GM23338 (cell line): ENCODE measurements at regions not wholly inside any gene's neighbourhood (a gene's known extent, or its start where the extent isn't known, plus 50 kb on each side); places are given as distances from the start of the nearest gene placed in this dataset.

Experiments
- CREB1 ChIP-seq: fragments of 250-450 bp; sonication (Bioruptor Pico); IDR thresholded peaks from 2 replicates; pipeline ENCODE4 v1.5.0; 2020; ENCODE audit warnings: low read depth, mild to moderate bottlenecking, moderate library complexity
- EZH2 ChIP-seq: fragments of 200-600 bp; sonication (generic); IDR thresholded peaks from one replicate; pipeline ENCODE4 v1.8.0; 2017; ENCODE audit warnings: antibody characterized with exemption, mild to moderate bottlenecking, low read depth; ENCODE audit not compliant: unreplicated experiment
- EZH2phosphoT487 ChIP-seq: fragments of 200-600 bp; sonication (generic); IDR thresholded peaks from one replicate; pipeline ENCODE4 v1.8.1; 2018; ENCODE audit warnings: antibody characterized with exemption; ENCODE audit not compliant: unreplicated experiment
- JUNB ChIP-seq: IDR thresholded peaks from one replicate; pipeline ENCODE4 v1.6.1; 2016; ENCODE audit warnings: antibody characterized with exemption; ENCODE audit not compliant: unreplicated experiment
- NANOG ChIP-seq: IDR thresholded peaks from 2 replicates; pipeline ENCODE4 v1.6.1; 2016; ENCODE audit warnings: antibody characterized with exemption, borderline replicate concordance
- POLR2AphosphoS5 ChIP-seq: IDR thresholded peaks from 2 replicates; pipeline ENCODE4 v1.6.1; 2016; ENCODE audit warnings: antibody characterized with exemption, low read depth
- STAT1 ChIP-seq: IDR thresholded peaks from one replicate; pipeline ENCODE4 v1.6.1; 2016; ENCODE audit warnings: antibody characterized with exemption; ENCODE audit not compliant: unreplicated experiment
- ZNF114 ChIP-seq: fragments of 250-450 bp; sonication (Bioruptor Pico); IDR thresholded peaks from 2 replicates; pipeline ENCODE4 v1.5.0; 2020; ENCODE audit warnings: mild to moderate bottlenecking, moderate library complexity
- ZNF331 ChIP-seq: fragments of 250-450 bp; sonication (Bioruptor Pico); IDR thresholded peaks from 2 replicates; pipeline ENCODE4 v1.5.0; 2020; ENCODE audit warnings: low read depth, mild to moderate bottlenecking, moderate library complexity
- TF ChIP-seq, protein P1 (sequence below), 2 experiments: fragments of 200-600 bp in 1 of 2; sonication (generic) in 1 of 2; conservative IDR thresholded peaks; 2 replicates each; pipeline versions ENCODE4 v1.5.1 to v1.6.1; 2016 to 2017; ENCODE audit warnings: antibody characterized with exemption in 2 of 2, low read depth in 2 of 2, mild to moderate bottlenecking in 2 of 2, moderate library complexity in 1 of 2
- TF ChIP-seq, protein P2 (sequence below): IDR thresholded peaks from 2 replicates; pipeline ENCODE4 v1.6.1; 2016; ENCODE audit warnings: antibody characterized with exemption
- TF ChIP-seq, protein P3 (sequence below): IDR thresholded peaks from one replicate; pipeline ENCODE4 v1.6.1; 2018; ENCODE audit warnings: antibody characterized with exemption; ENCODE audit not compliant: unreplicated experiment
- TF ChIP-seq, protein P4 (sequence below): fragments of 250-450 bp; sonication (Bioruptor Pico); IDR thresholded peaks from 2 replicates; pipeline ENCODE4 v1.5.0; 2020; ENCODE audit warnings: mild to moderate bottlenecking, moderate library complexity

DNA sequence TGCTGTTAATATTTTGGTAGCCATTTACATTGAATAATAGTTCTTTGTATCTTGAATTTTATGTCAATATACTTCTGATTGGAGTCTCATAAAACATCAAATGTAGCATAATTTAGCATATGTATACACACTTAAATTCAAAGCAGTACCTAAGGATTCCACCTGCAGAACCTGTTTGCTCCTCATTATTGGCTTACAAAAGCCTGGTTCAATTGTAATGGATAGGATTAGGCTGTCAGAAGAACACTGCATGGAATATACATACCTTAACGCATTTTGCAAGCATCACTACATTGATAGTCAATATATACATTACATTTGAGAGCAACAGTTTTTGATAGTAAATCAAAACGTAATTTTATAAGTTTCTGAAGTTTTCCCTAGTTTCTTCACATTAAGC is 711.3 kb upstream of the COX7C start:
- TF ChIP-seq, protein P1, sequence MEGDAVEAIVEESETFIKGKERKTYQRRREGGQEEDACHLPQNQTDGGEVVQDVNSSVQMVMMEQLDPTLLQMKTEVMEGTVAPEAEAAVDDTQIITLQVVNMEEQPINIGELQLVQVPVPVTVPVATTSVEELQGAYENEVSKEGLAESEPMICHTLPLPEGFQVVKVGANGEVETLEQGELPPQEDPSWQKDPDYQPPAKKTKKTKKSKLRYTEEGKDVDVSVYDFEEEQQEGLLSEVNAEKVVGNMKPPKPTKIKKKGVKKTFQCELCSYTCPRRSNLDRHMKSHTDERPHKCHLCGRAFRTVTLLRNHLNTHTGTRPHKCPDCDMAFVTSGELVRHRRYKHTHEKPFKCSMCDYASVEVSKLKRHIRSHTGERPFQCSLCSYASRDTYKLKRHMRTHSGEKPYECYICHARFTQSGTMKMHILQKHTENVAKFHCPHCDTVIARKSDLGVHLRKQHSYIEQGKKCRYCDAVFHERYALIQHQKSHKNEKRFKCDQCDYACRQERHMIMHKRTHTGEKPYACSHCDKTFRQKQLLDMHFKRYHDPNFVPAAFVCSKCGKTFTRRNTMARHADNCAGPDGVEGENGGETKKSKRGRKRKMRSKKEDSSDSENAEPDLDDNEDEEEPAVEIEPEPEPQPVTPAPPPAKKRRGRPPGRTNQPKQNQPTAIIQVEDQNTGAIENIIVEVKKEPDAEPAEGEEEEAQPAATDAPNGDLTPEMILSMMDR (conservative IDR thresholded peaks at IDR 0.05; ENCODE audit: low read depth in 2 of 2), result no peak
- TF ChIP-seq POLR2AphosphoS5 (no peak), JUNB (no peak), CREB1 (CRISPR knock-in tag) (no peak), EZH2phosphoT487 (no peak), EZH2 (no peak), ZNF114 (CRISPR knock-in tag) (no peak), ZNF331 (CRISPR knock-in tag) (no peak), NANOG (no peak), STAT1 (no peak)
- TF ChIP-seq, protein P2, sequence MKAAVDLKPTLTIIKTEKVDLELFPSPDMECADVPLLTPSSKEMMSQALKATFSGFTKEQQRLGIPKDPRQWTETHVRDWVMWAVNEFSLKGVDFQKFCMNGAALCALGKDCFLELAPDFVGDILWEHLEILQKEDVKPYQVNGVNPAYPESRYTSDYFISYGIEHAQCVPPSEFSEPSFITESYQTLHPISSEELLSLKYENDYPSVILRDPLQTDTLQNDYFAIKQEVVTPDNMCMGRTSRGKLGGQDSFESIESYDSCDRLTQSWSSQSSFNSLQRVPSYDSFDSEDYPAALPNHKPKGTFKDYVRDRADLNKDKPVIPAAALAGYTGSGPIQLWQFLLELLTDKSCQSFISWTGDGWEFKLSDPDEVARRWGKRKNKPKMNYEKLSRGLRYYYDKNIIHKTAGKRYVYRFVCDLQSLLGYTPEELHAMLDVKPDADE, result no peak
- TF ChIP-seq, protein P3, sequence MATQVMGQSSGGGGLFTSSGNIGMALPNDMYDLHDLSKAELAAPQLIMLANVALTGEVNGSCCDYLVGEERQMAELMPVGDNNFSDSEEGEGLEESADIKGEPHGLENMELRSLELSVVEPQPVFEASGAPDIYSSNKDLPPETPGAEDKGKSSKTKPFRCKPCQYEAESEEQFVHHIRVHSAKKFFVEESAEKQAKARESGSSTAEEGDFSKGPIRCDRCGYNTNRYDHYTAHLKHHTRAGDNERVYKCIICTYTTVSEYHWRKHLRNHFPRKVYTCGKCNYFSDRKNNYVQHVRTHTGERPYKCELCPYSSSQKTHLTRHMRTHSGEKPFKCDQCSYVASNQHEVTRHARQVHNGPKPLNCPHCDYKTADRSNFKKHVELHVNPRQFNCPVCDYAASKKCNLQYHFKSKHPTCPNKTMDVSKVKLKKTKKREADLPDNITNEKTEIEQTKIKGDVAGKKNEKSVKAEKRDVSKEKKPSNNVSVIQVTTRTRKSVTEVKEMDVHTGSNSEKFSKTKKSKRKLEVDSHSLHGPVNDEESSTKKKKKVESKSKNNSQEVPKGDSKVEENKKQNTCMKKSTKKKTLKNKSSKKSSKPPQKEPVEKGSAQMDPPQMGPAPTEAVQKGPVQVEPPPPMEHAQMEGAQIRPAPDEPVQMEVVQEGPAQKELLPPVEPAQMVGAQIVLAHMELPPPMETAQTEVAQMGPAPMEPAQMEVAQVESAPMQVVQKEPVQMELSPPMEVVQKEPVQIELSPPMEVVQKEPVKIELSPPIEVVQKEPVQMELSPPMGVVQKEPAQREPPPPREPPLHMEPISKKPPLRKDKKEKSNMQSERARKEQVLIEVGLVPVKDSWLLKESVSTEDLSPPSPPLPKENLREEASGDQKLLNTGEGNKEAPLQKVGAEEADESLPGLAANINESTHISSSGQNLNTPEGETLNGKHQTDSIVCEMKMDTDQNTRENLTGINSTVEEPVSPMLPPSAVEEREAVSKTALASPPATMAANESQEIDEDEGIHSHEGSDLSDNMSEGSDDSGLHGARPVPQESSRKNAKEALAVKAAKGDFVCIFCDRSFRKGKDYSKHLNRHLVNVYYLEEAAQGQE, result no peak
- TF ChIP-seq, protein P4, sequence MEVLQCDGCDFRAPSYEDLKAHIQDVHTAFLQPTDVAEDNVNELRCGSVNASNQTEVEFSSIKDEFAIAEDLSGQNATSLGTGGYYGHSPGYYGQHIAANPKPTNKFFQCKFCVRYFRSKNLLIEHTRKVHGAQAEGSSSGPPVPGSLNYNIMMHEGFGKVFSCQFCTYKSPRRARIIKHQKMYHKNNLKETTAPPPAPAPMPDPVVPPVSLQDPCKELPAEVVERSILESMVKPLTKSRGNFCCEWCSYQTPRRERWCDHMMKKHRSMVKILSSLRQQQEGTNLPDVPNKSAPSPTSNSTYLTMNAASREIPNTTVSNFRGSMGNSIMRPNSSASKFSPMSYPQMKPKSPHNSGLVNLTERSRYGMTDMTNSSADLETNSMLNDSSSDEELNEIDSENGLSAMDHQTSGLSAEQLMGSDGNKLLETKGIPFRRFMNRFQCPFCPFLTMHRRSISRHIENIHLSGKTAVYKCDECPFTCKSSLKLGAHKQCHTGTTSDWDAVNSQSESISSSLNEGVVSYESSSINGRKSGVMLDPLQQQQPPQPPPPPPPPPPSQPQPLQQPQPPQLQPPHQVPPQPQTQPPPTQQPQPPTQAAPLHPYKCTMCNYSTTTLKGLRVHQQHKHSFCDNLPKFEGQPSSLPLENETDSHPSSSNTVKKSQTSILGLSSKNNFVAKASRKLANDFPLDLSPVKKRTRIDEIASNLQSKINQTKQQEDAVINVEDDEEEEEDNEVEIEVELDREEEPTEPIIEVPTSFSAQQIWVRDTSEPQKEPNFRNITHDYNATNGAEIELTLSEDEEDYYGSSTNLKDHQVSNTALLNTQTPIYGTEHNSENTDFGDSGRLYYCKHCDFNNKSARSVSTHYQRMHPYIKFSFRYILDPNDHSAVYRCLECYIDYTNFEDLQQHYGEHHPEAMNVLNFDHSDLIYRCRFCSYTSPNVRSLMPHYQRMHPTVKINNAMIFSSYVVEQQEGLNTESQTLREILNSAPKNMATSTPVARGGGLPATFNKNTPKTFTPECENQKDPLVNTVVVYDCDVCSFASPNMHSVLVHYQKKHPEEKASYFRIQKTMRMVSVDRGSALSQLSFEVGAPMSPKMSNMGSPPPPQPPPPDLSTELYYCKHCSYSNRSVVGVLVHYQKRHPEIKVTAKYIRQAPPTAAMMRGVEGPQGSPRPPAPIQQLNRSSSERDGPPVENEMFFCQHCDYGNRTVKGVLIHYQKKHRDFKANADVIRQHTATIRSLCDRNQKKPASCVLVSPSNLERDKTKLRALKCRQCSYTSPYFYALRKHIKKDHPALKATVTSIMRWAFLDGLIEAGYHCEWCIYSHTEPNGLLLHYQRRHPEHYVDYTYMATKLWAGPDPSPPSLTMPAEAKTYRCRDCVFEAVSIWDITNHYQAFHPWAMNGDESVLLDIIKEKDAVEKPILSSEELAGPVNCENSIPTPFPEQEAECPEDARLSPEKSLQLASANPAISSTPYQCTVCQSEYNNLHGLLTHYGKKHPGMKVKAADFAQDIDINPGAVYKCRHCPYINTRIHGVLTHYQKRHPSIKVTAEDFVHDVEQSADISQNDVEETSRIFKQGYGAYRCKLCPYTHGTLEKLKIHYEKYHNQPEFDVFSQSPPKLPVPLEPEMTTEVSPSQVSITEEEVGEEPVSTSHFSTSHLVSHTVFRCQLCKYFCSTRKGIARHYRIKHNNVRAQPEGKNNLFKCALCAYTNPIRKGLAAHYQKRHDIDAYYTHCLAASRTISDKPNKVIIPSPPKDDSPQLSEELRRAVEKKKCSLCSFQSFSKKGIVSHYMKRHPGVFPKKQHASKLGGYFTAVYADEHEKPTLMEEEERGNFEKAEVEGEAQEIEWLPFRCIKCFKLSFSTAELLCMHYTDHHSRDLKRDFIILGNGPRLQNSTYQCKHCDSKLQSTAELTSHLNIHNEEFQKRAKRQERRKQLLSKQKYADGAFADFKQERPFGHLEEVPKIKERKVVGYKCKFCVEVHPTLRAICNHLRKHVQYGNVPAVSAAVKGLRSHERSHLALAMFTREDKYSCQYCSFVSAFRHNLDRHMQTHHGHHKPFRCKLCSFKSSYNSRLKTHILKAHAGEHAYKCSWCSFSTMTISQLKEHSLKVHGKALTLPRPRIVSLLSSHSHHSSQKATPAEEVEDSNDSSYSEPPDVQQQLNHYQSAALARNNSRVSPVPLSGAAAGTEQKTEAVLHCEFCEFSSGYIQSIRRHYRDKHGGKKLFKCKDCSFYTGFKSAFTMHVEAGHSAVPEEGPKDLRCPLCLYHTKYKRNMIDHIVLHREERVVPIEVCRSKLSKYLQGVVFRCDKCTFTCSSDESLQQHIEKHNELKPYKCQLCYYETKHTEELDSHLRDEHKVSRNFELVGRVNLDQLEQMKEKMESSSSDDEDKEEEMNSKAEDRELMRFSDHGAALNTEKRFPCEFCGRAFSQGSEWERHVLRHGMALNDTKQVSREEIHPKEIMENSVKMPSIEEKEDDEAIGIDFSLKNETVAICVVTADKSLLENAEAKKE (CRISPR knock-in tag), result no peak
